ENCODE measurements at regions not wholly inside any gene's neighbourhood (a gene's known extent, or its start where the extent isn't known, plus 50 kb on each side); places are given as distances from the start of the nearest gene placed in this dataset.

GRCh38 chr22:25357606-25358420, 138.4 kb downstream of the CRYBB2 start:
- H3K36me3 ChIP-seq (ENCODE audit: control insufficient read depth in 2 of 2, extremely low read depth in 1 of 2, insufficient read depth in 2 of 2, low read length in 2 of 2) = peaks cover 0 to 7% of the 10 kb centered on the region in 2 experiments
- H3K4me1 ChIP-seq (ENCODE audit: control insufficient read depth, extremely low read depth, insufficient read depth, low read length) = no peaks in the 10 kb centered on the region
- H3K4me3 ChIP-seq (replicated peaks in 1 of 3; ENCODE audit: insufficient read depth in 1 of 3, low read depth in 1 of 3, low read length in 3 of 3) = no peak overlapping the region
- H2AFZ ChIP-seq (ENCODE audit: low read depth, low read length) = no peak overlapping the region
- no TSS peak for BruUV-seq (replicated peaks)
- ChIA-PET POLR2A (no interaction called here), CTCF (no interaction called here)
- no peak for FAIRE-seq
- dilution Hi-C loops (cut with MboI; ENCODE audit: extremely low pct_ligation_motif_present, low sequenced_read_pairs) = no loop called here
- H4K20me1 ChIP-seq (replicated peaks; ENCODE audit: control insufficient read depth, extremely low read depth, insufficient read depth, low read length) = no peaks in the 10 kb centered on the region
- no peak overlapping the region for H3K9ac ChIP-seq (replicated peaks; ENCODE audit: extremely low read depth, insufficient read depth, low read length)
- no peaks in the 10 kb centered on the region for H3K79me2 ChIP-seq (ENCODE audit: control insufficient read depth, insufficient read depth, low read length)
- H3K9me1 ChIP-seq (replicated peaks; ENCODE audit: control insufficient read depth, extremely low read depth, insufficient read depth, low read length) = no peaks in the 10 kb centered on the region
- no peak for DNase-seq (ENCODE audit: low read depth, low spot score)
- H3K27ac ChIP-seq (ENCODE audit: insufficient read depth, low read depth, low read length) = no peak overlapping the region
- H3K4me2 ChIP-seq (ENCODE audit: insufficient read depth, low read length) = no peak overlapping the region
- intact Hi-C loops (cut with micrococcal nuclease) = loop anchor here (2.0 kb wide), 1 partner anchor 409 kb away; no protein-coding TSS in a partner anchor
- H3K27me3 ChIP-seq (ENCODE audit: control insufficient read depth in 2 of 2, insufficient read depth in 2 of 2, low read length in 2 of 2) = no peaks in the 10 kb centered on the region
- TF ChIP-seq POLR2AphosphoS5 (IDR thresholded peaks at IDR 0.05; ENCODE audit: insufficient read depth, low read depth, low read length) (no peak), MAX (IDR thresholded peaks at IDR 0.05; ENCODE audit: insufficient read depth, insufficient read length) (no peak), MYC (IDR thresholded peaks at IDR 0.05; ENCODE audit: low read depth, low read length) (no peak), JUN (IDR thresholded peaks at IDR 0.05; ENCODE audit: borderline replicate concordance, insufficient read depth, insufficient read length, low read depth) (no peak), FOS (IDR thresholded peaks at IDR 0.05; ENCODE audit: borderline replicate concordance, insufficient read depth, low read length) (no peak), GATA2 (IDR thresholded peaks at IDR 0.05; ENCODE audit: insufficient read depth, insufficient read length, low read depth, low read length) (no peak), POLR2A (IDR thresholded peaks at IDR 0.05; ENCODE audit: low read depth, low read length) (no peak), CTCF (IDR thresholded peaks at IDR 0.05; ENCODE audit: extremely low read depth in 1 of 2, insufficient read depth in 1 of 2, low read depth in 1 of 2, low read length in 2 of 2) (no peak), EZH2 (IDR thresholded peaks at IDR 0.05; ENCODE audit: borderline replicate concordance, low read depth, low read length, severe bottlenecking) (no peak)
- H3K9me3 ChIP-seq (replicated peaks; ENCODE audit: control insufficient read depth, insufficient read depth, low read length) = no peaks in the 10 kb centered on the region
